Thyroid gland (tissue), 4 donors: ENCODE measurements at regions not wholly inside any gene's neighbourhood (a gene's known extent, or its start where the extent isn't known, plus 50 kb on each side); places are given as distances from the start of the nearest gene placed in this dataset.

Experiments
- DNase-seq, 2 donors: peaks; one replicate each; pipeline ENCODE4 v3.0.0-alpha.2; 2019
- H3K27ac ChIP-seq, 3 donors: fragments of 200-600 bp; sonication (generic); 1 replicate in 2 of 3; 2 replicates in 1 of 3; pipeline ENCODE4 v1.5.1; 2016 to 2019; ENCODE audit warnings: mild to moderate bottlenecking in 1 of 3, moderate library complexity in 1 of 3
- H3K27me3 ChIP-seq: fragments of 200-600 bp; sonication (generic); one replicate; pipeline ENCODE4 v1.5.1; 2019
- H3K36me3 ChIP-seq, 2 donors: fragments of 200-600 bp; sonication (generic); one replicate each; pipeline ENCODE4 v1.5.1; 2016 to 2019
- H3K4me1 ChIP-seq, 2 donors: fragments of 200-600 bp; sonication (generic); one replicate each; pipeline ENCODE4 v1.5.1; 2017 to 2019
- H3K4me3 ChIP-seq, 3 donors: fragments of 200-600 bp; sonication (generic); replicated peaks in 1 of 3; 1 replicate in 2 of 3; 2 replicates in 1 of 3; pipeline ENCODE4 v1.5.1; 2016; ENCODE audit warnings: mild to moderate bottlenecking in 1 of 3
- H3K9me3 ChIP-seq: fragments of 200-600 bp; sonication (generic); one replicate; pipeline ENCODE4 v1.5.1; 2017
- POLR2A ChIP-seq, 2 donors: fragments of 450-650 bp; IDR thresholded peaks; one replicate each; pipeline ENCODE4 v1.6.1; 2017; ENCODE audit warnings: antibody characterized with exemption in 2 of 2, mild to moderate bottlenecking in 2 of 2, moderate library complexity in 1 of 2
- WGBS, 2 donors: methylation state at CpG; one replicate each; pipeline ENCODE4 v1.1.5; 2017; 5-methylcytosine and 5-hydroxymethylcytosine counted together
- intact Hi-C: fragments of 100-400 bp; cut with DNase I; formaldehyde crosslinking; loops from one replicate; pipeline ENCODE4 v1.15.1; 2023
- TF ChIP-seq, protein P1 (sequence below), 6 experiments: fragments of 200-600 bp in 3 of 6; fragments of 450-650 bp in 3 of 6; sonication (generic) in 3 of 6; IDR thresholded peaks; one replicate each; pipeline ENCODE4 v1.5.1; 2016 to 2019; ENCODE audit warnings: antibody characterized with exemption in 6 of 6, mild to moderate bottlenecking in 2 of 6, inconsistent platforms in 1 of 6, moderate library complexity in 1 of 6

- intact Hi-C loops = no loop called here
Measured at GRCh38 chr2:66730441-66730840, 295.5 kb downstream of the MEIS1 start.

GRCh38 chr2:66733364-66733999 is 298.6 kb downstream of the MEIS1 start:
- H3K27ac ChIP-seq = no peak overlapping the region

More at GRCh38 chr2:66730441-66730840, 295.5 kb downstream of the MEIS1 start:
- no peak for TF ChIP-seq POLR2A (IDR thresholded peaks at IDR 0.05)
- TF ChIP-seq, protein P1, sequence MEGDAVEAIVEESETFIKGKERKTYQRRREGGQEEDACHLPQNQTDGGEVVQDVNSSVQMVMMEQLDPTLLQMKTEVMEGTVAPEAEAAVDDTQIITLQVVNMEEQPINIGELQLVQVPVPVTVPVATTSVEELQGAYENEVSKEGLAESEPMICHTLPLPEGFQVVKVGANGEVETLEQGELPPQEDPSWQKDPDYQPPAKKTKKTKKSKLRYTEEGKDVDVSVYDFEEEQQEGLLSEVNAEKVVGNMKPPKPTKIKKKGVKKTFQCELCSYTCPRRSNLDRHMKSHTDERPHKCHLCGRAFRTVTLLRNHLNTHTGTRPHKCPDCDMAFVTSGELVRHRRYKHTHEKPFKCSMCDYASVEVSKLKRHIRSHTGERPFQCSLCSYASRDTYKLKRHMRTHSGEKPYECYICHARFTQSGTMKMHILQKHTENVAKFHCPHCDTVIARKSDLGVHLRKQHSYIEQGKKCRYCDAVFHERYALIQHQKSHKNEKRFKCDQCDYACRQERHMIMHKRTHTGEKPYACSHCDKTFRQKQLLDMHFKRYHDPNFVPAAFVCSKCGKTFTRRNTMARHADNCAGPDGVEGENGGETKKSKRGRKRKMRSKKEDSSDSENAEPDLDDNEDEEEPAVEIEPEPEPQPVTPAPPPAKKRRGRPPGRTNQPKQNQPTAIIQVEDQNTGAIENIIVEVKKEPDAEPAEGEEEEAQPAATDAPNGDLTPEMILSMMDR (IDR thresholded peaks at IDR 0.05) = no peak
- H3K4me1 ChIP-seq = no peaks in the 10 kb centered on the region
- no peaks in the 10 kb centered on the region for H3K9me3 ChIP-seq
- no peaks in the 10 kb centered on the region for H3K36me3 ChIP-seq
- no peak overlapping the region for H3K27ac ChIP-seq
- H3K4me3 ChIP-seq = no peak overlapping the region
- WGBS, 2 donors = 89 to 90% methylated on average over 6 of the region's 6 CpGs
- H3K27me3 ChIP-seq = no peaks in the 10 kb centered on the region
- DNase-seq = no peak

GRCh38 chr2:66748939-66749338 is 314.0 kb downstream of the MEIS1 start:
- no peak for DNase-seq
- no peaks in the 10 kb centered on the region for H3K36me3 ChIP-seq
- 35 to 50% methylated on average over 3 of the region's 3 CpGs for WGBS, 2 donors
- no peaks in the 10 kb centered on the region for H3K9me3 ChIP-seq
- no peak overlapping the region for H3K4me3 ChIP-seq
- H3K27ac ChIP-seq = no peak overlapping the region
- intact Hi-C loops = no loop called here
- TF ChIP-seq, protein P1 (IDR thresholded peaks at IDR 0.05) = no peak
- TF ChIP-seq POLR2A (IDR thresholded peaks at IDR 0.05) = no peak
- no peaks in the 10 kb centered on the region for H3K27me3 ChIP-seq
- H3K4me1 ChIP-seq = no peaks in the 10 kb centered on the region

More at GRCh38 chr2:66733364-66733999, 298.6 kb downstream of the MEIS1 start:
- no peak for TF ChIP-seq POLR2A (IDR thresholded peaks at IDR 0.05)
- TF ChIP-seq, protein P1 (IDR thresholded peaks at IDR 0.05) = no peak
- Histone ChIP-seq H3K36me3 (no peaks in the 10 kb centered on the region), H3K4me1 (no peaks in the 10 kb centered on the region), H3K9me3 (no peaks in the 10 kb centered on the region), H3K27me3 (no peaks in the 10 kb centered on the region), H3K4me3 (no peak overlapping the region)
- intact Hi-C loops = no loop called here
- 82 to 87% methylated on average over 8 of the region's 8 CpGs for WGBS, 2 donors
- no peak for DNase-seq

GRCh38 chr2:66749566-66749965 is 314.6 kb downstream of the MEIS1 start:
- intact Hi-C loops = no loop called here
- Histone ChIP-seq H3K4me1 (no peaks in the 10 kb centered on the region), H3K27ac (no peak overlapping the region), H3K36me3 (no peaks in the 10 kb centered on the region), H3K9me3 (no peaks in the 10 kb centered on the region), H3K27me3 (no peaks in the 10 kb centered on the region), H3K4me3 (no peak overlapping the region)
- no peak for TF ChIP-seq POLR2A (IDR thresholded peaks at IDR 0.05)
- TF ChIP-seq, protein P1 (IDR thresholded peaks at IDR 0.05) = no peak
- no peak for DNase-seq
- WGBS, 2 donors = 68 to 81% methylated on average over 1 of the region's 1 CpG

- WGBS, 2 donors = 81 to 82% methylated on average over 1 of the region's 1 CpG
- Histone ChIP-seq H3K4me3 (no peak overlapping the region), H3K9me3 (no peaks in the 10 kb centered on the region), H3K27me3 (no peaks in the 10 kb centered on the region), H3K36me3 (no peaks in the 10 kb centered on the region), H3K27ac (no peak overlapping the region), H3K4me1 (peaks cover 11% of the 10 kb centered on the region in 2 donors)
- DNase-seq = no peak
- intact Hi-C loops = no loop called here
- TF ChIP-seq, protein P1 (IDR thresholded peaks at IDR 0.05) = no peak
- TF ChIP-seq POLR2A (IDR thresholded peaks at IDR 0.05) = no peak
Measured at GRCh38 chr2:66753257-66753656, 318.3 kb downstream of the MEIS1 start.
